ENCODE measurements at regions not wholly inside any gene's neighbourhood (a gene's known extent, or its start where the extent isn't known, plus 50 kb on each side); places are given as distances from the start of the nearest gene placed in this dataset.

DNA sequence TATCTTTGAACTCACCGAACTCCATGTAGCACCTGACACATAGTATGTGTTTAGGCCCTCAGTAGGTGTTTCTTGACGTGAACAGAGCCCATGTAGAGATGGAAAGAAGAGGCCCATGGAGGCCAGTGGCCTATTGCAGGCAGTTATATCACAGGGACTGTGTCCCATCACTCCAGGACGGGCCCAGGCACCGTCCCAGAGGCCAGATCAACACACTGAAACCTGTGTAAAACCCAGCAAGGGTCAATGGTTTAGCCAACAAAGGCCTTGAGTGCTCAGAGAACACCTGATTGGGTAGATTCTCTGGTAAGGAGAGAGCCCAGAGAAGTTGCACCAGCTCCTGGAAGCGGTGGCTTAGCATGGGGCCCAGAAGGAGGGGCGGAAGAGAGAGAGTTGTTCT, 82.8 kb downstream of the INHBB start:
- TF ChIP-seq, protein P1, sequence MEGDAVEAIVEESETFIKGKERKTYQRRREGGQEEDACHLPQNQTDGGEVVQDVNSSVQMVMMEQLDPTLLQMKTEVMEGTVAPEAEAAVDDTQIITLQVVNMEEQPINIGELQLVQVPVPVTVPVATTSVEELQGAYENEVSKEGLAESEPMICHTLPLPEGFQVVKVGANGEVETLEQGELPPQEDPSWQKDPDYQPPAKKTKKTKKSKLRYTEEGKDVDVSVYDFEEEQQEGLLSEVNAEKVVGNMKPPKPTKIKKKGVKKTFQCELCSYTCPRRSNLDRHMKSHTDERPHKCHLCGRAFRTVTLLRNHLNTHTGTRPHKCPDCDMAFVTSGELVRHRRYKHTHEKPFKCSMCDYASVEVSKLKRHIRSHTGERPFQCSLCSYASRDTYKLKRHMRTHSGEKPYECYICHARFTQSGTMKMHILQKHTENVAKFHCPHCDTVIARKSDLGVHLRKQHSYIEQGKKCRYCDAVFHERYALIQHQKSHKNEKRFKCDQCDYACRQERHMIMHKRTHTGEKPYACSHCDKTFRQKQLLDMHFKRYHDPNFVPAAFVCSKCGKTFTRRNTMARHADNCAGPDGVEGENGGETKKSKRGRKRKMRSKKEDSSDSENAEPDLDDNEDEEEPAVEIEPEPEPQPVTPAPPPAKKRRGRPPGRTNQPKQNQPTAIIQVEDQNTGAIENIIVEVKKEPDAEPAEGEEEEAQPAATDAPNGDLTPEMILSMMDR (IDR thresholded peaks at IDR 0.05) = no peak
- no peak for TF ChIP-seq EZH2 (IDR thresholded peaks at IDR 0.05; ENCODE audit: borderline replicate concordance, insufficient read depth, low read depth, low read length, poor library complexity, severe bottlenecking)

All from B cell (primary cell).